Stimulated activated CD8-positive, alpha-beta memory T cell treated with anti-CD3 and anti-CD28 coated beads, Interleukin-12 subunit alpha, Interleukin-12 subunit beta, amount 100 ng/mL, for 4 hours (primary cell): ENCODE measurements at regions not wholly inside any gene's neighbourhood (a gene's known extent, or its start where the extent isn't known, plus 50 kb on each side); places are given as distances from the start of the nearest gene placed in this dataset.

Experiments
- DNase-seq: peaks from one replicate; pipeline ENCODE4 v3.0.0-alpha.2; 2020; ENCODE audit warnings: low read depth

- DNase-seq, result no peak
These were observed 1899.8 kb upstream of the PIK3C3 start for GRCh38 chr18:40055262-40055661.

GRCh38 chr18:40049716-40050115 lies 1905.3 kb upstream of the PIK3C3 start:
- DNase-seq, result no peak

- DNase-seq, result no peak
These were observed 1906.0 kb upstream of the PIK3C3 start for GRCh38 chr18:40048886-40049650.

GRCh38 chr18:40048253-40048652 lies 1906.8 kb upstream of the PIK3C3 start:
- no peak for DNase-seq

- no peak for DNase-seq
These were observed 1908.4 kb upstream of the PIK3C3 start for GRCh38 chr18:40046596-40046995.

- no peak for DNase-seq
These were observed 1913.1 kb upstream of the PIK3C3 start for GRCh38 chr18:40041951-40042350.

- no peak for DNase-seq
These were observed 1914.5 kb upstream of the PIK3C3 start for GRCh38 chr18:40040574-40040973.

- DNase-seq, result no peak
These were observed 1917.7 kb upstream of the PIK3C3 start for GRCh38 chr18:40037356-40037755.

- no peak for DNase-seq
These were observed 1918.2 kb upstream of the PIK3C3 start for GRCh38 chr18:40036861-40037260.

- DNase-seq, result no peak
These were observed 1919.1 kb upstream of the PIK3C3 start for GRCh38 chr18:40035966-40036365.

GRCh38 chr18:40032076-40032475 lies 1923.0 kb upstream of the PIK3C3 start:
- no peak for DNase-seq

- DNase-seq, result no peak
These were observed 1923.6 kb upstream of the PIK3C3 start for GRCh38 chr18:40031435-40031834.

GRCh38 chr18:40019797-40020392 lies 1935.1 kb upstream of the PIK3C3 start:
- DNase-seq, result no peak

- DNase-seq, result no peak
These were observed 1936.8 kb upstream of the PIK3C3 start for GRCh38 chr18:40018266-40018665.

- no peak for DNase-seq
These were observed 1938.0 kb upstream of the PIK3C3 start for GRCh38 chr18:40017021-40017420.

- DNase-seq, result no peak
These were observed 1938.6 kb upstream of the PIK3C3 start for GRCh38 chr18:40016405-40016804.

- DNase-seq, result no peak
These were observed 1941.9 kb upstream of the PIK3C3 start for GRCh38 chr18:40013001-40013609.

- no peak for DNase-seq
These were observed 1943.8 kb upstream of the PIK3C3 start for GRCh38 chr18:40011201-40011600.

GRCh38 chr18:40006634-40007033 lies 1948.4 kb upstream of the PIK3C3 start:
- no peak for DNase-seq

- no peak for DNase-seq
These were observed 1950.8 kb upstream of the PIK3C3 start for GRCh38 chr18:40004246-40004645.

- no peak for DNase-seq
These were observed 1956.7 kb upstream of the PIK3C3 start for GRCh38 chr18:39998317-39998716.

- DNase-seq, result no peak
These were observed 1960.5 kb upstream of the PIK3C3 start for GRCh38 chr18:39994498-39994897.

- DNase-seq, result no peak
These were observed 1963.3 kb upstream of the PIK3C3 start for GRCh38 chr18:39991696-39992265.
